GM18858 (cell line): ENCODE measurements at regions not wholly inside any gene's neighbourhood (a gene's known extent, or its start where the extent isn't known, plus 50 kb on each side); places are given as distances from the start of the nearest gene placed in this dataset.
"Not testable (repeated sequence)": the region's sequence is repeated elsewhere in the genome, so short reads cannot be mapped to it uniquely, and the experiment has no call there.

ENCODE experiments used
- ATAC-seq: cut with Tn5 transposase; IDR thresholded peaks from one replicate; pipeline ENCODE4 v1.9.1; 2021; ENCODE audit not compliant: unreplicated experiment

DNA sequence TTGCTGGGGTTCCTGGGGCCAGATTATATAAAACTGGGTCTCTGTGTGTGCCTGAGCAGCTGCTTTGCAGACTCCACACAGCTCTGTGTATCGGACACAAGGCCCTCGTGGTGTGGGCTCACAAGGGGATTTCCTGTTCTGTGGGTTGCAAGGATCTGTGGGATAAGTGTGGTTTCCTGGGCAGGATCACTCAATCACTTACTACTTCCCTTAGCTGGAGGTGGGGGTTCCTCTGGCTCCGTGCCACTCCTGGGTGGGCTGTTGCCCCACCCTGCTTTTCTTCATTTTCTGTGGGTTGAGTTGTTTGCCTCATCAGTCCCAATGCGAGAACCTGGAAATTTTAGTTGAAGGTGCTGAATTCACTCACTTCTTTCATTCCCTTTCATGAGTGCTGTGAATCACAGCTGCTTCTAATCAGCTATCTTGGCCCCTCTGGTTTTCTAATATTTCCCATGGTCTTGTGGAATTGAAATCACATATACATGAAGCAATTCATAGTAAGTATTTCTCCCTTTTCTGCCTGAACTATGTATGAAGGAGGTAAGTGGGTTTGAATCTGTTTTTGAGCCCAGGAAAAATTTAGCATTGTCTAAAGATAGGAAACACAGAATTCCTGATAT, 196.3 kb downstream of the DCDC2C start:
- no peak for ATAC-seq

DNA sequence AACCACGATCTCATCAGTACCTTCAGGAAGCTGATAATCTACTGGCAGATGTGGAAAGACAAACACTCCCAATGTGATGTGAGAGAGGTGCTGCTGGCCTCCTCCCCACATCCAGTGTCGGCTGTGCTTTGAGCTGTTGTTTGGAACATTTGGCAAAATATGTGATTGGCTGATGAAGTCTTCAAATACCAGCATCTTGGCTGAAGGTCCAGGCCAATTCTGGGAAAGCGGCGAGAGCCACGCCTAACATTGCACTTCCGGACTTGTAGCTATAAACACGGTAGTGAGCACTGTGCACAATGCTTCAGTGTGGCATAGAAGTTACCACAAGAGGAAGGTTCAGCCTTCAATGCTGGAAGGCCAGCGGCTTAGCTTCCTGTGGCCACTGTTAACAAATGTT, 198.8 kb downstream of the DCDC2C start:
- ATAC-seq = no peak

DNA sequence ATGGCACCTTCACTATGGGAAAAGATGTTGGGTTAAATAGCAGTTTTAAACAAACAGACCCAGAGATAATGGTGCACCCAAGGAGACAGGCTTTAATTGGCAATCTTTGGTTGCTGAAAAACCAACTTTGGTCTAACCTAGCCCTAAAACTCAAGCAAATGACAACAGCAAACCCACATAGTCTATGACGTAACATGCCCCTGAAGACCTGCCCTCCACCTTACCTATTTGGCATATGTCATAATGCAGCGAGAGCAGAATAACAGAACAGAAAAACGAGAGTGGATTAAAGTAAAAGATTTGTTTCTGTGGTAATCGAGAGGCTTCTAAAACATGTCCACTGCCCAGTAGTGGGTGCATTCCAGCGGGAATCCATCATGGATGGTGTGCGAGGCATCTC, 200.7 kb downstream of the DCDC2C start:
- no peak for ATAC-seq

DNA sequence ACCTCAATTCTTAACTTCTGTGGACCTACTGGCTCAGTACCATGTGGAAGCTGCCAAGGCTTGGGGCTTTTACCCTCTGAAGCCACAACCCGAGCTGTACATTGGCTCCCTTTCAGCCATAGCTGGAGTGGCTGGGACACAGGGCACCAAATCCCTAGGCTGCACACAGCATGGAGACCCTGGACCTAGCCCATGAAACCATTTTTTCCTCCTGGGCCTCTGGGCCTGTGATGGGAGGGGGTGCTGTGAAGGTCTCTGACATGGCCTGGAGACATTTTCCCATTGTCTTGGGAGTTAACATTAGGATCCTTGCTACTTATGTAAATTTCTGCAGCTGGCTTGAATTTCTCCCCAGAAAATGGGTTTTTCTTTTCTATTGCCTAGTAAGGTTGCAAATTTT, 205.1 kb downstream of the DCDC2C start:
- not testable (repeated sequence) for ATAC-seq

DNA sequence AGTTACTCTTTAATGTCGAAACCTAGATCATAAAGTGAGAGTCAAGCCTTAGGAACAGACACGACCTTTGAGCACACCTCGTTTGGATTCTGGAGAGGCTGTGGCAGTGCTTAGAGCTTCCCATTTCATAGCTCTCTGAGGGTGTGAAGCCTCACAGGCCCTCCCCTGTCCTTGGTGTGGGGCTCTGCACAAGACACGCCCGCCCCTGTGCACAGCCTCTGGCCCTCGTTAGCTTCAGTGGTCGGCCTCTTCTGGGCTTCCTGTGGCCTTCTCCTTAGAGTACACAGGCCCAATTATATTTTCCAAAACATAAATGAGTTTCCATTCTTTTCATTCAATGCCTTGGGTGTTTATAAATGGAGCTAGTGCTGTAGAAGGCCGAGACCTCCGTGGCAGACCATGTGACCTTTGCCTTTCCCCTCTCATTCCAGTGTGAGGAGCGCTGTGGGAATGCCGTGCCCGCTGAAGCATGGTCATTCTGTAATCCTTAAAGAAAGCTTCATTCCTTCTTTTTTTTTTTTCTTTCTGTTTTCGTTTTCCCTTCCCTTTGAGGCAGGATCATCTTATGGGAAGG, 208.6 kb downstream of the DCDC2C start:
- ATAC-seq = no peak

DNA sequence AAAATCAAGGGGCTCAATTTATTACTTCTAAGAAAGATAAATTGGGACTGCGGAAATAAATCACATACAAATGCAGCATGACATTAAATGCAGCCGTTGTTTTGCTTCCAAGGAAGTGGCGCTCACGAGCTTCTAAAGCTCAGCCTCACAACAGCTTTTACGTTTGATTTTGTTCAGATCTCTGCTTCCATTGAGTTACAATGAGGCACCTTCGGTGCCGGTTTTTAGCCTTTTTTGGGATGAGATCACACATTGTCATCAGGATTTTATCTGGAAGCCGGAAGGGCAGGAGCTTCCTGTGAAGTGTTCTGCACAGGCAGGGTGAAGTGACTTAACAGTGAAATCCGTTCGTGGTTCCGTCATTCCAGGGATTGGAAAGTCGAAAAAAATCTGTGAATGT, 209.8 kb downstream of the DCDC2C start:
- ATAC-seq = no peak

DNA sequence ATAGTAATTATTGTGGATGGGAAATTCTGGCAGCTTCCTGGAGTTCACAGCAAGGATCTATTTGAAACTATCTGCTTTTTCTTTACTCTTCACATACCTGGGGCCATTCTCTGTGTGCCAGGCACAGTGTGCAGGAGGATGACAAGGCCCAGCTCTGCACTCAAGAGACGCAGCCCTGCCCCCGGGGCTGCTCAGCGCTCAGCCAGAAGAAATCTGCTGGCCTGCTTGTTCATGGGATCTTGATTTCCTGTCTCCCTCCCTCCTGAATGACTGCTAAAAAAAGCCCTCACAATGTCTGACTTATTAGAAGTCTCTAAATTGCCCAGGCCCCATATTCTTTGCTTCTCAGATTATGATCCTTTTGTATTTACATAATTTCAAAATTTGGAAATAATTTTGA, 210.9 kb downstream of the DCDC2C start:
- ATAC-seq = no peak

DNA sequence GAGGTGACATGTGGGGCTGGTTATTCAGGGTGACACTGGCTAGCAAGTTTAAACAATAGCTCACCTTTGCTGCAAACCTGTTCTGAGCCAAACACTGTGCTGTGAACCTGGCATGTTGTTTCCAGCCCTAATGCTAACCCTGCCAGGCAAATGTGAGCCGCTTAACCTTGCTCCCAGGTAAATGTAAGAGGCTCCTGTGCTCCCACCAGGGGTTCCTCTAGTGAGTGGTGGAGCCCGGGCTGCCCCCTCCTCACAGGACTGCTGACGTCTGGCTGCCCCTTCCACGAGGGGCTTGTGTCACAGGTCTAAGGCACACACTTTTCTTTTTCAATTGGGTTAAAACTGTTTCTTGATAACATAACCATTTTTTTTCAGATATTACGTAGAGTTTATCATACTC, 223.7 kb downstream of the DCDC2C start:
- ATAC-seq = no peak

DNA sequence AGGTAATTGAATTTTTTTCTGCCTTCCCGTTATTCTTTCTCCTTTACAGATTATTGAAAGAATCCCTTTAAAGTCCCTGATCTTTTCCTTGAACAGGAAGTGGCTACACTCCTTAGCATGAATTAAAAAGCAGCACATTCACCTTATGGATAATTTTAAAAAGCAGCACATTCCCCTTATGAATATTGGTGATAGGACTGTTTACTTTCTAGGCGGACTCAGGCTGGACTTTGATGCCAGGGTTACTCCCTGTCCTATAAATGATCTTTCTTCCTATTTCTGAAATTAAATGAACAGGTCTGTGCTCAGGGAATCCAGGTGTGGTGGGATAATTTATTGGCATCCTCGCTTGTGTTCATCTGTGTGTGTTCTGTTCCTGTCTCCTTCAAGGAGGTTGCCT, 226.0 kb downstream of the DCDC2C start:
- ATAC-seq = no peak

DNA sequence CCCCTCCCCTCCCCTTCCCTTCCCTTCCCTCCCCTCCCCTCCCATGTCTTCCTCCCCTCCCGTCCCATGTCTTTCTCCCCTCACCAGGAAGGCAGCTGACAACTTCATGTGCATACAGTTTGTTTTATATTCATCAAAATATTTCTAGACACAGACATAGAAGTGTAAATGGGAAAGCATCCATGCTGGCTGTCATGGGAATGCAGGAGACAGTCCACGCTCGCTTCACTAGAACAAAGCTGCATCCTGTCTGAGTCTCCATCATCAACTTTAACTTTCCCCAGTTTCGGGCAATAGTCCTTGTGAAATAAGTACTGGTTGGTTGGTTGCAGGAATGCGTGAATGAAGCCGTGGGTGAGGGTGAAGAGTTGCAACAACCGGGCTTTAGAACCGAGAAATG, 226.9 kb downstream of the DCDC2C start:
- no peak for ATAC-seq

DNA sequence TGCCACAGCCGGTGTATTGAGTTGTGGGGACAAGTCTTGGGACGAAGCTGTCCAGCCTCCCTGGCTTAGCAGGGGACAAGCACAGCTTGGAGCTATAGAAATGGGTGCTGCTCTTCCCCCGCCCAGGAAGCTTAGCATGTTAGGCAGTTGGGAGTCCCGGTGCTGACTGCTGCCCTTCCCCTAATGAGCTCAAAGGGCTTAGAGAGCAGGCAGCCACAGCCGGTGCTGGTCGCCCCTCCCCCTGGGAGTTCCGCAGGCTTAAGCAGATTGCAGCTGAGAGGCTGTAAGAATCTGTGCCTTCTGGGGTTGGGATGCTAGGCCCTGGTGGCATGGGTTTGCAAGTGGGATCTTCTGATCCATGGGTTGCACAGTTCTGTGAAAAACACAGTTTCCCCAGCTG, 237.3 kb downstream of the DCDC2C start:
- ATAC-seq = no peak

DNA sequence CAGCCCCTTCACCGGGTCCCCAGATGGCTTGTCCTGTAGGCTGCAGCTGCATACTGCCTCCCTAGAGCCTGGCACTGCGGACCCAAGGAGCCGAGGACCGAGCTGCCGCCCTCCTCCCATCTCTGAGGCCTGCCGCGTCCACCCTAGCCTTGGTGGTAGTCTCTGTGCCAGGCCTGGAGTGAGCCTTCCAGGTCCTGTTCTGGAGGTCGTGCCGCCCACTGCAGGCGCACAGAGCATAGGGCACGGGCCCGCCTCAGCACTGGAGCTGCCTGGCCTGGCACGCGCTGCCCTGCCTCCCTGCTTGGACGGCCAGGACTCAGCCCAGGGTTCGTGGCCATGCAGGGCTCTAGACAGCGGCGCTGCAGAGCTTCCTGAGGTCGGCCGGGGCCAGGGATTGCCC, 239.5 kb downstream of the DCDC2C start:
- no peak for ATAC-seq

DNA sequence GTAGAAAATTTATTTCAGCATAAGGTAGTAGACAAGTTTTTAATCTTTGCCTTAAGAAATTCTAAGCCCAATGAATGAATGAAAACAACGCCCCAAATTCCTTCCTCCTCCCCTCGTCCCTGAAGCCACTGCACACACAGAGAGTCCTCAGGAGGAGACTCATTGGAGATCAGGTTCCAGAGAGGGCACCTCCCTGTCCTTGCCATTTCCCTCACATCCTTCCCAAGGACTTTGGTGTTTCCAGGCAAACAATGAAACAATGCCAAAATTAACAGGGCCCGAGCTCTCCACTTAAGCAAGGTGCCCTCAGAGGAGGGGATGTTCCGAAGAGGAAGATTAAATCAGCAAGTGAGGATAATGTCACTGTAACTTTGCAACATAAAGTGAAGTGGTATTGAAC, 240.7 kb downstream of the DCDC2C start:
- no peak for ATAC-seq

DNA sequence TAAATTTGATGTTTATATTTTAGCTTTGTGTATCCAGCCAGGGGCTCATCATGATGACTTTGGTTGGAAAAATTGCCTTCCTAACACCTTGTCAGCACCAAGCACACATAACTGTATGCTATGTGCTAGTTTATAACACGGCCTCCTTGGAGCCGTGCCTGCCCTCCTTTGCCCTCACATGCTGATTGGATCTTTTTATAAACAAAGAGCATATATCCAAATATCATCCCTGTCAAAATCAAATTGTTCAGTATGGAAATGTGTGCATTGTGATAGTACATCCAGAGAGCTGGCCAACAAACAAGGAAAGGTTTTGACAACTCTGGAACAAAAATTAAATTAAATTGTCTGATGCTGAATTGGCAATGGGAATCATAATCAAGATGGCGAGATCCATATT, 241.5 kb downstream of the DCDC2C start:
- ATAC-seq = no peak

DNA sequence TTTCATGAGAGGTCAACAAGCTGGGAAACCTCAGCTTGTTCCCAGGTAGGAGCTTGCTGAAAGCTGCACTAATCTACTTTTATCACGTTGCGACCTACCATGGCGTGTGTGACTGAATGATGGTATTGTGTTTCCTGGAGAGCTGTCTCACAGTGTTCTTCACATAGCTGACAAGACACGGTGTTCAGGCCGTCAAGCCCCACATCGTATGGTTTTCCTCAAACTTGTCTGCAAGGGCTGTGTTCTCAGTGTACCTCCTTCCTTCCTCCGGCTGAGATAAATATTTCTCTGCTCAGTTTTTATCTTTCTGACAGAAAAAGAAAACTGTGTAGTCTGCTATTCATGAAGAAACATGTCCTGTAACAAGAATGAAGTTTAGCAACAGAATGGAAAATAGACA, 244.8 kb downstream of the DCDC2C start:
- ATAC-seq = no peak

DNA sequence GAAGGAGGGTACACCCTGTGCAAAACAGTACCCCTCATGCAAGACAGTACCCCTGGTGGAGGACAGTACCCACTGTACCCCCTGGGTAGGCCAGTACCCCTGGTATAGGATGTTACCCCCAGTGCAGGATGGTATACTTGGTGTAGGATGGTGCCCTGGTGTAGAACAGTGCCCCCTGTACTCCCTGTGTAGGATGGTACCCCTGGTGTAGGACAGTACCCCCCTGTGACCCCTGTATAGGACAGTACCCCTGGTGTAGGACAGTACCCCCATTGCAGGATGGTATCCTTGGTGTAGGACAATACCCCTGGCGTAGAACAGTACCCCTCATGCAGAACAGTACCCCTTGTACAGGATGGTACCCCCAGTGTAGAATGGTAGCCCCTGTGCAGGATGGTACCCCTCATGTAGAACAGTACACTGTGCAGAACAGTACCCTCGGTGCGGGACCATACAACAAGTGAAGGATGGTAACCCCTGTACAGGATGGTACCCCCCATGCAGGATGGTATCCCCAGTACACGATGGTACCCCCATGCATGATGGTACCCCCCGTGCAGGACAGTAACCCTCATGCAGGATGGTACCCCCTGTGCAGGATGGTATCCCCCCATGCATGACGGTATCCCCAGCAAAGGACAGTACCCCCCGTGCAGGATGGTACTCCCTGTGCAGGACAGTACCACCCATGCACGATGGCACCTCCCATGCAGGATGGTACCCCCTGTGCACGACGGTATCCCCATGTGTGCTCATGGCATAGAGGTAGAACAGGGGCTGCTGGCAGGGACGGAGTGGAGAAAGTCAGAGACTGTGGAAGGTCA, 248.0 kb downstream of the DCDC2C start:
- no peak for ATAC-seq

DNA sequence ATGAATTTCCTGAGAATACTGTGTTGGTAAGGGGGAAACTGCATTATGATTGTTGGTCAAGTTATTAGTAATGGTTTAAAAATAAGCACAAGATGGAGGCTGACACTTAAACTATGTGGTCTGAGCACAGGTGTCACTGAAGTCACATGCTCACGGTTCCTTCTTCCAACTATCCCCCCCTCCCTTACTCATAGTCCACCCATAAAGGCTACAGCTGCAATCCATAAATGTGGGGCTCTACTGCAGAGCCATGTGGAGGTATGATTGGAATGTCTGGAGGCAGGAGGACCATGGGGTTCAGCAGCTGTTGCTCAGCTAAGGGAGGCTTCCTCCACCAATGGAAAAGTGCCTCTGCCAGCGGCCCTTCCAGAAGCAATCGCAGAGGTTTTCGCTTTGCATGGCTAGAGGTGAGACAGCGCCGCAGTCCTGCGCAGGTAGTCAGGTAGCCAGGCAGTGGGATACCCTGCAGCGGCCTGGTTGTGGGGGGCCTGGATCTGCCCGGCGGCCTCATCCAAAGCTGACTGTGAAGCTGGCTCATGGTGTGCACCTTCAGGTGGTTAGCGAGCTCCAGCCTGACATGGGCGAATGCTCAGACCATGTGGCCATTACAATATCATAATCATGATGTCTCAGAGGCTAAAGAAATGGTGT, 249.6 kb downstream of the DCDC2C start:
- ATAC-seq = no peak

DNA sequence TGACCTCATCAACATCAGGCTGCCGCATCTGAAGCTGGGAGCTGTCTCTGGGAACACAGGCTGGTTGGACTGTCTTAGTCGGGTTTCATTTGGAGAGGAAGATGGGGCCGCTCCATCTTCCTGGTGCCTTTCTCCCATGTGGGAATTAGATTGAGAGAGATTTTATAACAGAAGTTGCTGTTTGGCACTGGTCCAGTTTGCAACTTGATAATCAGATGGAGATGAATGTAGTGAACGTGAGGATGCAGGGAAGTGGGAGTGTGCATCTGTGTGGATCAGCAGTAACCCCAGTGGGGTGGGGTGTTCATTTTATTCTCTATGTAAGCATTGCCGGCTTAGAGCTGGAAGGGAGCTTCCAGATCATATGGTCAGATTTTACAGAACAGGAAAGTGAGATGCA, 250.9 kb downstream of the DCDC2C start:
- ATAC-seq = no peak

DNA sequence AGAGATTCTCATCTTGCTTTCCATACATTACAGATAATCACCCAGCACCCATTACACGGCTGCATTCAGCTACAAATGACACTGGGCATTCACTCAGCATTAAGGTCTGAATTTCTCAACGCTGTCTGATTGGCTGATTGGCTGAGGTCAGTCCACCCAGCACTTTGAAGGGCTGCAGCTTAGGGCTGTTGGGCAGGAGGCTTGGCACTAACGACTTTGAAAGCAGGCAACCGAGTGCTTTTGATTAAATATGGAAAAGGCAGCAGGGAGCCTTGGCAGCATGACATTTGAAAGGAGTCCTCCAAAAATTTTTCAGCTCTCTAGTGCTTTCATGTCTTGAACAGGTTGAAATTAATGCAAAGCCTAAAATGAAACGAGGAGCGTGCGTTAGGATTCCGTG, 253.0 kb downstream of the DCDC2C start:
- no peak for ATAC-seq

DNA sequence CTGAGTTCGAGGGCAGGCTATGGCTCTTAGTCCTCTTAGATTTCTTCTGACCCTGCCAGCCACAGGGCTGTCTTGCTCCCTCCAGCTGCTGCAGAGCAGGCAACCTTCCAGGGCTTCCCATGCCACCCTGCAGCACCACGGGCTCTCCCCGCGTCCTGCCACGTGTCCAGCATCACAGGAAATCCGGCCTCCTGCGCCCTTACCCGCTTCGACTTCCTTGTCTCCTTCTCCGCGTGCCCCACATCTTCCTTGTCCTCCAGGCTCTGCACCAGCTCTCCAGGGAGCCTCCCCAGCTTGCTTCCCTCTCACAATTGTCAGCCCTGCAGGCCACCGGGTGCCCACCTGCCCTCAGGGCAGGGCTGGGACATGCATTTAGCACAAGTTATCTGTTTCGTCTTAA, 253.5 kb downstream of the DCDC2C start:
- ATAC-seq = no peak

DNA sequence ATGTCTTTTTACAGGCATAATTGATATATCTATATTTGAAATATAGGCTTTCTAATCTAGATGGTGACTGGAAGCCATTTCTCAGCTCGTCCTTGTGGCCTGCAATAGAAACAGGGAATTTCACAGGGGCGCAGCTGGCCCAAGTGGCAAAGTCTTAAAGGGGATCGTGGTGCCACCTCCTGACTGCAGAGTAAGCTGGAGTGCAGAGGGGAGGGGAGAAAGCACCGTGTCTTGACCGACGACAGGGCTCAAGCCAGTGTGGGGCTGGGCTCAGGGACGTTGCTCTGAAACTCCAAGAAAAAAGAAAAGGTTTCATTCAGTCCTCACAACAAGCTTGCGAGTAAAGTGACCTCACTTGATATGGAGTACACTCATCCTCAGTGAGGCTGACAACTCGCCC, 255.1 kb downstream of the DCDC2C start:
- no peak for ATAC-seq

DNA sequence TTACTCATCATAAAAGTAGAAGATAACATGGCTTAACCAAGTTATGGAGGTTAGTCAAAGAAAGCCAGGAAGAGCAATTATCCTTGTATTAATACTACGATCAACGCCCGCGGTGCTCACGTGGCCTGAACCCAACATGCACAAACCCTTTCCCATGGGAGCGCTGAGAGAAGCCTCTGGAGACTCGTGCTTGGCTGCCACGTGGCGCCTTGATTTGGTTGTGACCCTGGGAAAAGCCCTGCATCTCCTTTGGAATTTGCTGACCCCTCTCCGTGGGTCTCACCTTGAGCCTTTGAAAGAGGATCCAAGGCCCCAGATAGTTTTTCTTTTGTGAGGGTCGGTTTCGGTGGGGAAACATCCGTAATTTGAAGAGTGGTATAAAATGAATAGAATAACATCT, 255.6 kb downstream of the DCDC2C start:
- no peak for ATAC-seq
